Muscle layer of duodenum (tissue), 2 donors: ENCODE measurements at regions not wholly inside any gene's neighbourhood (a gene's known extent, or its start where the extent isn't known, plus 50 kb on each side); places are given as distances from the start of the nearest gene placed in this dataset.

Source experiments
- H3K27ac ChIP-seq: one replicate; pipeline ENCODE4 v1.7.0; 2013; ENCODE audit warnings: mild to moderate bottlenecking, low read length
- H3K27me3 ChIP-seq: one replicate; pipeline ENCODE4 v1.7.0; 2013; ENCODE audit warnings: low read depth, mild to moderate bottlenecking, control low read depth, low read length
- H3K36me3 ChIP-seq, 2 donors: one replicate each; pipeline ENCODE4 v1.7.0; 2013; ENCODE audit warnings: low read length in 2 of 2, control low read depth in 1 of 2, mild to moderate bottlenecking in 1 of 2; ENCODE audit not compliant: insufficient read depth in 2 of 2, control insufficient read depth in 1 of 2
- H3K4me1 ChIP-seq, 2 donors: one replicate each; pipeline ENCODE4 v1.7.0; 2013; ENCODE audit warnings: low read length in 2 of 2, mild to moderate bottlenecking in 2 of 2, control low read depth in 1 of 2, moderate library complexity in 1 of 2; ENCODE audit not compliant: insufficient read depth in 2 of 2, control insufficient read depth in 1 of 2
- H3K4me3 ChIP-seq, 2 donors: one replicate each; pipeline ENCODE4 v1.7.0; 2013; ENCODE audit warnings: low read length in 2 of 2, low read depth in 1 of 2, mild to moderate bottlenecking in 1 of 2
- H3K9me3 ChIP-seq, 2 donors: one replicate each; pipeline ENCODE4 v1.7.0; 2013; ENCODE audit warnings: low read length in 2 of 2, control low read depth in 1 of 2, mild to moderate bottlenecking in 1 of 2; ENCODE audit not compliant: control insufficient read depth in 1 of 2
- donor health status: healthy.

- H3K27ac ChIP-seq, result no peak overlapping the region
- no peaks in the 10 kb centered on the region for H3K4me1 ChIP-seq
- no peak overlapping the region for H3K4me3 ChIP-seq
Observed at GRCh38 chr21:18630446-18630845, 226.9 kb upstream of the TMPRSS15 start.

GRCh38 chr21:18636897-18637296 lies 233.3 kb upstream of the TMPRSS15 start:
- no peaks in the 10 kb centered on the region for H3K9me3 ChIP-seq
- no peak overlapping the region for H3K27ac ChIP-seq
- no peaks in the 10 kb centered on the region for H3K36me3 ChIP-seq
- no peaks in the 10 kb centered on the region for H3K27me3 ChIP-seq
- H3K4me1 ChIP-seq, result no peaks in the 10 kb centered on the region
- no peak overlapping the region for H3K4me3 ChIP-seq

More at GRCh38 chr21:18630446-18630845, 226.9 kb upstream of the TMPRSS15 start:
- Histone ChIP-seq H3K27me3 (no peaks in the 10 kb centered on the region), H3K9me3 (no peaks in the 10 kb centered on the region), H3K36me3 (no peaks in the 10 kb centered on the region)

- no peaks in the 10 kb centered on the region for H3K4me1 ChIP-seq
- no peak overlapping the region for H3K4me3 ChIP-seq
- H3K27me3 ChIP-seq, result no peaks in the 10 kb centered on the region
- no peaks in the 10 kb centered on the region for H3K9me3 ChIP-seq
- H3K36me3 ChIP-seq, result no peaks in the 10 kb centered on the region
- H3K27ac ChIP-seq, result no peak overlapping the region
Observed at GRCh38 chr21:18646116-18646515, 242.5 kb upstream of the TMPRSS15 start.

GRCh38 chr21:18655931-18656330 lies 252.3 kb upstream of the TMPRSS15 start:
- H3K27me3 ChIP-seq, result no peaks in the 10 kb centered on the region
- H3K36me3 ChIP-seq, result no peaks in the 10 kb centered on the region
- no peak overlapping the region for H3K4me3 ChIP-seq
- no peaks in the 10 kb centered on the region for H3K4me1 ChIP-seq
- H3K27ac ChIP-seq, result no peak overlapping the region
- H3K9me3 ChIP-seq, result peaks cover 0 to 3% of the 10 kb centered on the region in 2 donors

DNA sequence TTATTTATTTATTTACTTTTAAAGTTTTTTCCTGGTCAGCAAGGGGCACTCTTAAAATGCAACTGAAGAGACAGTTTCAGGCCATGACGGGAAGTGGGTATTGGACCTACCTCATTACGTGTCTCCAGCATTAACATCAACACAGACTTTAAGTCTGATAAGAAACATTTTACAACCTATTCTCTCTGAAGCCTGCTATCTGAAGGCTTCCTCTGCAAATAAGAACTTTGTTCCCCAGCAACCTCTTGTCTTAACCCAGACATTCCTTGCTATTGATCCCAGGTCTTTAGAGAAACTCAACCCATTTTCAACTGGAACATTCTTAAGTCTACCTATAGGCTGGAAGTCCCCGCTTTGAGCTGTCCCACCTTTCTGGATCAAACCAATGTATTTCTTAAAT lies 258.3 kb upstream of the TMPRSS15 start:
- no peaks in the 10 kb centered on the region for H3K4me1 ChIP-seq
- no peak overlapping the region for H3K4me3 ChIP-seq
- no peaks in the 10 kb centered on the region for H3K36me3 ChIP-seq
- no peaks in the 10 kb centered on the region for H3K27me3 ChIP-seq
- no peak overlapping the region for H3K27ac ChIP-seq
- H3K9me3 ChIP-seq, result no peaks in the 10 kb centered on the region

- Histone ChIP-seq H3K4me1 (no peaks in the 10 kb centered on the region), H3K36me3 (no peaks in the 10 kb centered on the region), H3K4me3 (no peak overlapping the region), H3K27ac (no peak overlapping the region), H3K9me3 (no peaks in the 10 kb centered on the region), H3K27me3 (no peaks in the 10 kb centered on the region)
Observed at GRCh38 chr21:18663663-18664062, 260.1 kb upstream of the TMPRSS15 start.

GRCh38 chr21:18666725-18667124 lies 263.1 kb upstream of the TMPRSS15 start:
- Histone ChIP-seq H3K27ac (no peak overlapping the region), H3K27me3 (no peaks in the 10 kb centered on the region), H3K36me3 (no peaks in the 10 kb centered on the region), H3K9me3 (no peaks in the 10 kb centered on the region), H3K4me3 (no peak overlapping the region), H3K4me1 (no peaks in the 10 kb centered on the region)

GRCh38 chr21:18673789-18674188 lies 270.2 kb upstream of the TMPRSS15 start:
- Histone ChIP-seq H3K4me1 (no peaks in the 10 kb centered on the region), H3K27ac (no peak overlapping the region), H3K9me3 (no peaks in the 10 kb centered on the region), H3K27me3 (no peaks in the 10 kb centered on the region), H3K36me3 (no peaks in the 10 kb centered on the region), H3K4me3 (no peak overlapping the region)

GRCh38 chr21:18677632-18678031 lies 274.0 kb upstream of the TMPRSS15 start:
- H3K27me3 ChIP-seq, result no peaks in the 10 kb centered on the region
- no peaks in the 10 kb centered on the region for H3K4me1 ChIP-seq
- no peaks in the 10 kb centered on the region for H3K9me3 ChIP-seq
- no peak overlapping the region for H3K4me3 ChIP-seq
- no peaks in the 10 kb centered on the region for H3K36me3 ChIP-seq
- no peak overlapping the region for H3K27ac ChIP-seq

DNA sequence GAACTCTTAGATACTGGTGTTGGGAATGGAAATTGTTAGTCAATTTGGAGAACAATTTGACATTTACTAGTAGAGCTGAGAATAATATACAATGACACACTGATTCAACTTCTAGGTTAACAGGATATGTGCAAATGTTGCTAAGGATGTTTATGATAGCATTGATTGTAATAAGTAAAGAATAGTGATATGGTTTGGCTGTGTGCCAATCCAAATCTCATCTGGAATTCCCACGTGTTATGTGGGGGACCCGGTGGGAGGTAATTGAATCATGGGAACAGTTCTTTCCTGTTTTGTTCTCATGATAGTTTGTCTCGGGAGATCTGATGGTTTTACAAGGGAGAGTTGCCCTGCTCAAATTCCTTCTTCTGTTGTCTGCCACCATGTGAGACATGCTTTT lies 302.4 kb upstream of the TMPRSS15 start:
- no peaks in the 10 kb centered on the region for H3K36me3 ChIP-seq
- no peak overlapping the region for H3K27ac ChIP-seq
- no peaks in the 10 kb centered on the region for H3K4me1 ChIP-seq
- peaks cover 0 to 2% of the 10 kb centered on the region in 2 donors for H3K9me3 ChIP-seq
- no peaks in the 10 kb centered on the region for H3K27me3 ChIP-seq
- H3K4me3 ChIP-seq, result no peak overlapping the region

DNA sequence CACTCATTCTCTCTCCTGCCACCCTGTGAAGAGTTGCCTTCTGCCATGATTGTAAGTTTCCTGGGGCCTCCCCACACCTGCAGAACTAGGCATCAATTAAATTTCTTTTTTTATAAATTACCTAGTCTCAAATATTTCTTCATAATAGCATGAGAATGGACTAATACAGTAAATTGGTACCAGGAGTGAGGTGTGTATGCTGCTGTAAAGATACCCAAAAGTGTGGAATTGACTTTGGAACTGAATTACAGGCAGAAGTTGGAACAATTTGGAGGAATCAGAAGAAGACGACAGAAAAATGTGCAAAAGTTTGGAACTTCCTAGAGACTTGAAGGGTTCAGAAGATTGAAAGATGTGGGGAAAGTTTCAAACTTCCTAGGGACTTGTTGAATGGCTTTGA lies 308.1 kb upstream of the TMPRSS15 start:
- H3K9me3 ChIP-seq, result peaks cover 0 to 10% of the 10 kb centered on the region in 2 donors
- H3K27ac ChIP-seq, result no peak overlapping the region
- H3K27me3 ChIP-seq, result no peaks in the 10 kb centered on the region
- H3K36me3 ChIP-seq, result no peaks in the 10 kb centered on the region
- no peaks in the 10 kb centered on the region for H3K4me1 ChIP-seq
- no peak overlapping the region for H3K4me3 ChIP-seq

- no peaks in the 10 kb centered on the region for H3K4me1 ChIP-seq
- H3K9me3 ChIP-seq, result peaks cover 0 to 8% of the 10 kb centered on the region in 2 donors
- H3K36me3 ChIP-seq, result no peaks in the 10 kb centered on the region
- no peaks in the 10 kb centered on the region for H3K27me3 ChIP-seq
- no peak overlapping the region for H3K27ac ChIP-seq
- no peak overlapping the region for H3K4me3 ChIP-seq
Observed at GRCh38 chr21:18715606-18716005, 312.0 kb upstream of the TMPRSS15 start.
